Stimulated activated naive CD8-positive, alpha-beta T cell treated with anti-CD3 and anti-CD28 coated beads, Interleukin-15, amount 100 ng/mL, for 72 hours (primary cell): ENCODE measurements at regions not wholly inside any gene's neighbourhood (a gene's known extent, or its start where the extent isn't known, plus 50 kb on each side); places are given as distances from the start of the nearest gene placed in this dataset.
"Not testable (repeated sequence)": the region's sequence is repeated elsewhere in the genome, so short reads cannot be mapped to it uniquely, and the experiment has no call there.

Experiments
- ATAC-seq: fragments of 150-1000 bp; cut with Tn5 transposase; 2 replicates; pipeline ENCODE4 v1.10.0; 2021; ENCODE audit warnings: mild to moderate bottlenecking, moderate library complexity
- DNase-seq, 2 donors: peaks; one replicate each; pipeline ENCODE4 v3.0.0; 2021 to 2022
- H3K27ac Mint-ChIP-seq, 2 donors: one replicate each; pipeline ENCODE4 v1.8.0; 2022; ENCODE audit warnings: mild to moderate bottlenecking in 2 of 2, mixed read lengths in 2 of 2, moderate library complexity in 2 of 2
- H3K27me3 Mint-ChIP-seq: one replicate; pipeline ENCODE4 v1.8.0; 2022; ENCODE audit warnings: mixed read lengths
- H3K4me1 Mint-ChIP-seq: one replicate; pipeline ENCODE4 v1.8.0; 2022; ENCODE audit warnings: mild to moderate bottlenecking, mixed read lengths
- H3K4me3 Mint-ChIP-seq, 2 donors: one replicate each; pipeline ENCODE4 v1.8.0; 2022; ENCODE audit warnings: mild to moderate bottlenecking in 2 of 2, mixed read lengths in 2 of 2, moderate library complexity in 1 of 2
- H3K9me3 Mint-ChIP-seq, 2 donors: one replicate each; pipeline ENCODE4 v1.8.0; 2022; ENCODE audit warnings: mixed read lengths in 2 of 2

DNA sequence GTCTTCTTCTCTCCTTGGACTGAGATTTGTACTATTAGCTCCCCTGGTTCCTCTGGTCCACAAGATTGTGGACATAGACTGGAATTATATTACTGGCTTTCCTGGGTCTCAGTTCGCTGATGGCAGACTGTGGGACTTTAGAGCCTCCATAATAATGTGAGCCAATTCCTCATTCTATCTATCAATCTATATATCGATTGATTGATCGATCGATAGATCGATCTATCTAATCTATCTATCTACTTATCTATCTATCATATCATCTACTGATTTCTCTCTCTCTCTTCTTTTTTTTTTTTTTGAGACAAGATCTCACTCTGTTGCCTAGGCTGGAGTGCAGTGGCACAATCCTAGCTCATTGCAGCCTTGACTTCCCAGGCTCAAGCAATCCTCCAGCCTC is 51.5 kb upstream of the DDR1 start:
- ATAC-seq: no peak
- no peak for DNase-seq
- no peak overlapping the region for H3K27ac Mint-ChIP-seq
- no peaks in the 10 kb centered on the region for H3K9me3 Mint-ChIP-seq
- no peaks in the 10 kb centered on the region for H3K27me3 Mint-ChIP-seq
- peaks cover 60% of the 10 kb centered on the region for H3K4me1 Mint-ChIP-seq
- no peak overlapping the region for H3K4me3 Mint-ChIP-seq

- Mint-ChIP-seq H3K27me3 (no peaks in the 10 kb centered on the region), H3K4me3 (peak overlapping the region; percentile 86 to 91), H3K9me3 (no peaks in the 10 kb centered on the region), H3K4me1 (peaks cover 71% of the 10 kb centered on the region), H3K27ac (peak overlapping the region; percentile 97 to 99)
- DNase-seq: no peak
- peak; percentile 20 for ATAC-seq
These were observed 53.9 kb upstream of the DDR1 start for GRCh38 chr6:30830438-30830837.

DNA sequence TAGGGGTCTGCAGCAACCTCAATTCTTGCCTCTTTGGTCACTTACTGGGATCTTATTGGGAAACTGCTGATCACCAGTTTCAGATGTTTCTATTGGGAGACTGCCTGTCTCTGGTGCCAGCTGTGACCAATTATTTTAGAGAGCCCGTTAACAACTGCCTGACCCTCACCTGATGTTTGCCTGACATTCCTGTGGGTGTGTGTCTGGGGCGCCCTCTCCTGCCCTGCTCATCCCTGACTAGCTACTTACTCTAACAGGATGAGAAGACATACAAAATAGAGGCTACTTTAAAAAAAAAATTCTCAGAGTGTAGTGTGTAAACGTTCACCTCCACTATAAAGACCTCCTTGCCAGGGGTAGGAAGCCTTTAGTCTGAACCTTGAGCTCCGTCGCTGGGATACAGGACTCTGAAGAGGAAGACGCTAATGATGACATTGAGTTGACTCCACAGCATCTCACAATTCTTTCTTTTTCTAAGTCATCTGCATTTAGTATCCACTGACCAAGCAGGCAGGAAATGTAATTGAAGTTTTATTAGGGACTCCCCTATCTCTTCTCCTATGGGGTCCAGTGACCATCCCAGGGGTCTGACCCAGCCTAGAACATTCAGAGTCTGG is 54.6 kb upstream of the DDR1 start:
- Mint-ChIP-seq H3K27me3 (no peaks in the 10 kb centered on the region), H3K4me3 (peak overlapping the region; percentile 86 to 91), H3K4me1 (peaks cover 65% of the 10 kb centered on the region), H3K9me3 (no peaks in the 10 kb centered on the region), H3K27ac (peak overlapping the region; percentile 97 to 99)
- peak; percentile 48 for ATAC-seq
- no peak for DNase-seq

- no peak for ATAC-seq
- Mint-ChIP-seq H3K4me3 (peak overlapping the region; percentile 86 to 91), H3K4me1 (peaks cover 65% of the 10 kb centered on the region), H3K27me3 (no peaks in the 10 kb centered on the region), H3K9me3 (no peaks in the 10 kb centered on the region), H3K27ac (peak overlapping the region in 1 of 2 donors; percentile 99)
- no peak for DNase-seq
These were observed 55.3 kb upstream of the DDR1 start for GRCh38 chr6:30829033-30829432.

DNA sequence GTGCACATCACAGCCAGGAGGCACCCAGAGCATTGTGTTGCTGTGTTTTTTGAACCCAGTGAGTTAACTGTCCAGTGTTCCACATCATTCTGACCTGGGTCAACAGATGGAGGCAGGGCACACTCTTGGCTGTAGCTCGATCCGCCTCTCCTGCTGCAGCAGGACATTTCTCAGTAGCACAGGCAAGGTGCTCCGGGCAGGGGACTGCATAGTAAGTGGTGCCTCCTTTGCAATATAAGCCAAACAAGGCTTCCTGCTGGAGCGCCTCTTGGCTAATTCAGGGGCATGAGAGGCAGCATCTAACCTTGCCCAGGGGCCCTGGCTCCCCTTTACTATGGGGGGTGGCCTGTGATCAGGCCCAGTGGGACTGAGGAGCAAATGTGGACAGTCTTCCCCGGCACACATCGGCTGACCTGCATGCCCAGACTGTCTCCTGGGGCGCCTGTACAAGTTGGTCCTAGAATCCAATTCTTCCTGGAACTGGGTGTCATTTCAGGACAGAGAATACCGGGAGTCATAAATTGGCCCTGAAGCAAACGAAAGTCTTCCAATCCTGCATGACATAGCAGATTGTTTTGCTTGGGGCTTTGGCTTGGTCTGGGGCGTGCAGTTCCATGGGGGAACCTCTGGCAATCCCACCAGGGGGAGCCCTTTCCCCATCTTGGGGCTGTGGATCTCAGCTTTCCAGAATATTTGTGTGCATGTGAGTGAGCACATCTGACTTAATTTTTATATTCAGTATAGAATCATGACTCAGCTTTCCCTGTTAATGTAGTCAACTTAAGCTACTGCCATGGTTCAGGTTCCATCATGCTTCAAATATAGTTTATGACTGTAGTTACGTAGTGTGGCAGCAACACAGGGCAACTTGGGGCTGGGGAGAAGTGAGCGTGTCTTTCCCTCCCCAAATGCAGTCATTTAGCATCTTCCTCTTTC is 56.0 kb upstream of the DDR1 start:
- H3K4me3 Mint-ChIP-seq: peak overlapping the region; percentile 86 to 91

GRCh38 chr6:30826961-30827342 is 57.4 kb upstream of the DDR1 start:
- peaks cover 82% of the 10 kb centered on the region for H3K4me1 Mint-ChIP-seq
- peak overlapping the region in 1 of 2 donors; percentile 86 for H3K27ac Mint-ChIP-seq
- DNase-seq: no peak
- no peak for ATAC-seq
- no peaks in the 10 kb centered on the region for H3K9me3 Mint-ChIP-seq
- peak overlapping the region in 1 of 2 donors; percentile 64 for H3K4me3 Mint-ChIP-seq
- no peaks in the 10 kb centered on the region for H3K27me3 Mint-ChIP-seq

More for the DNA sequence above, 56.0 kb upstream of the DDR1 start:
- Mint-ChIP-seq H3K27me3 (no peaks in the 10 kb centered on the region), H3K9me3 (no peaks in the 10 kb centered on the region), H3K4me1 (peaks cover 70% of the 10 kb centered on the region), H3K27ac (peak overlapping the region; percentile 74 to 99)
- peak; percentile 85 for ATAC-seq
- peak; percentile 73 to 79 for DNase-seq

- H3K4me3 Mint-ChIP-seq: no peak overlapping the region
- peaks cover 79% of the 10 kb centered on the region for H3K4me1 Mint-ChIP-seq
These were observed 59.6 kb upstream of the DDR1 start for GRCh38 chr6:30824698-30825097.

DNA sequence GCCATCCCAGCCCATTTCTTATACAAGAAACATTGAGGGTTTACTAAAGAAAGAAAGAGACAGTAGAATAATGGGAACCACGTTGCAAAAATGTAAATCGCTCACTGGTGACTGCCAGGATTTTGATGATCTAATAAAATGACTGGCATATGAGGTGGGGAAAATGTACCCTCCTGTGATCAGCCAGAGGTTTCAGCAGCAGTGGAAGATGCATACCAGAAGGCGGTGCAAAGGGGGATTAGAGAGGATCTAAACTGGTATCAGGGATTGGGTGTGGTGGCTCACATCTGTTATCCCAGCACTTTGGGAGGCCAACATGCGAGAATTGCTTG is 60.8 kb upstream of the DDR1 start:
- no peak overlapping the region for H3K4me3 Mint-ChIP-seq
- no peak for ATAC-seq
- DNase-seq: no peak
- H3K9me3 Mint-ChIP-seq: peaks cover 0 to 1% of the 10 kb centered on the region in 2 donors
- H3K27me3 Mint-ChIP-seq: no peaks in the 10 kb centered on the region
- H3K27ac Mint-ChIP-seq: no peak overlapping the region
- peaks cover 79% of the 10 kb centered on the region for H3K4me1 Mint-ChIP-seq

More at GRCh38 chr6:30824698-30825097, 59.6 kb upstream of the DDR1 start:
- H3K9me3 Mint-ChIP-seq: no peaks in the 10 kb centered on the region
- DNase-seq (no peak), ATAC-seq (no peak)
- no peak overlapping the region for H3K27ac Mint-ChIP-seq
- no peaks in the 10 kb centered on the region for H3K27me3 Mint-ChIP-seq

- ATAC-seq: no peak
- H3K4me1 Mint-ChIP-seq: peaks cover 79% of the 10 kb centered on the region
- no peak overlapping the region for H3K27ac Mint-ChIP-seq
- DNase-seq: no peak
- no peaks in the 10 kb centered on the region for H3K27me3 Mint-ChIP-seq
- H3K4me3 Mint-ChIP-seq: no peak overlapping the region
- peaks cover 0 to 5% of the 10 kb centered on the region in 2 donors for H3K9me3 Mint-ChIP-seq
These were observed 62.2 kb upstream of the DDR1 start for GRCh38 chr6:30821862-30822784.

GRCh38 chr6:30820193-30820592 is 64.1 kb upstream of the DDR1 start:
- DNase-seq (no peak), ATAC-seq (no peak)
- Mint-ChIP-seq H3K4me1 (peaks cover 83% of the 10 kb centered on the region), H3K4me3 (peak overlapping the region in 1 of 2 donors; percentile 66), H3K27ac (peak overlapping the region in 1 of 2 donors; percentile 92), H3K27me3 (no peaks in the 10 kb centered on the region), H3K9me3 (peaks cover 3 to 10% of the 10 kb centered on the region in 2 donors)

GRCh38 chr6:30819297-30819917 is 64.9 kb upstream of the DDR1 start:
- no peaks in the 10 kb centered on the region for H3K27me3 Mint-ChIP-seq
- DNase-seq (peak in 1 of 2 donors; percentile 62), ATAC-seq (peak; percentile 79)
- peak overlapping the region; percentile 66 for H3K4me3 Mint-ChIP-seq
- peaks cover 85% of the 10 kb centered on the region for H3K4me1 Mint-ChIP-seq
- H3K27ac Mint-ChIP-seq: peak overlapping the region; percentile 7 to 92
- peaks cover 6 to 12% of the 10 kb centered on the region in 2 donors for H3K9me3 Mint-ChIP-seq

DNA sequence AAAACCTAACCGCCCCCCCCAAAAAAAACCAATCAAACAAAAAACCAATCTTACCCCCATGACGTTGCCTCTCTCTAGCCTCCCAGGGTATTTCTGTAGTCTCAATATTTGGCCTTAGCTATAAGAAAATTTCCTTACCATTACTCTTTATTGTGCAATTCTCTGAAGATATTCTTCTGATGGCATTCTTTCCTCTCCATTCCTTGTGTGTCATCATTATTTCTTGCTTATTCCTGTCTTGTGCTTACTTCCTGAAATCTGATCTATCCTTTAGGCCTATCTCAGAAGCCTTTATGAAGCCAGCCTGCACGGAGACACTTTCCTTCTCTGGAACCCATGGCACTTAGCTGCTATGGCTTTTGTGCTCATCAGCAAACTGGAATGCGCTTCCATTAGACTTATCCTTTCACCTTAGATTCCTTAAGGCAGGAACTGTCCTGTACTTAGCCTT is 65.9 kb upstream of the DDR1 start:
- Mint-ChIP-seq H3K4me3 (no peak overlapping the region), H3K9me3 (peaks cover 6 to 12% of the 10 kb centered on the region in 2 donors), H3K27ac (no peak overlapping the region), H3K4me1 (peaks cover 85% of the 10 kb centered on the region), H3K27me3 (no peaks in the 10 kb centered on the region)
- DNase-seq: no peak
- no peak for ATAC-seq

- Mint-ChIP-seq H3K4me3 (peak overlapping the region; percentile 65 to 73), H3K9me3 (peaks cover 6 to 12% of the 10 kb centered on the region in 2 donors), H3K4me1 (peaks cover 86% of the 10 kb centered on the region), H3K27me3 (no peaks in the 10 kb centered on the region), H3K27ac (peak overlapping the region; percentile 97 to 99)
- DNase-seq (peak; percentile 24 to 53), ATAC-seq (peak; percentile 79)
These were observed 67.3 kb upstream of the DDR1 start for GRCh38 chr6:30816791-30817739.

GRCh38 chr6:30816296-30816695 is 68.0 kb upstream of the DDR1 start:
- peaks cover 6 to 12% of the 10 kb centered on the region in 2 donors for H3K9me3 Mint-ChIP-seq
- not testable (repeated sequence) for H3K27me3 Mint-ChIP-seq, DNase-seq, H3K4me3 Mint-ChIP-seq, ATAC-seq
- peaks cover 85% of the 10 kb centered on the region for H3K4me1 Mint-ChIP-seq
- H3K27ac Mint-ChIP-seq: peak overlapping the region in 1 of 2 donors; percentile 68
